CD4-positive, alpha-beta T cell treated with Interleukin-4 for 4 hours (primary cell): ENCODE measurements at regions not wholly inside any gene's neighbourhood (a gene's known extent, or its start where the extent isn't known, plus 50 kb on each side); places are given as distances from the start of the nearest gene placed in this dataset.
"Not testable (repeated sequence)": the region's sequence is repeated elsewhere in the genome, so short reads cannot be mapped to it uniquely, and the experiment has no call there.

Experiments
- DNase-seq: peaks from one replicate; pipeline ENCODE4 v3.0.0-alpha.2; 2020

DNA sequence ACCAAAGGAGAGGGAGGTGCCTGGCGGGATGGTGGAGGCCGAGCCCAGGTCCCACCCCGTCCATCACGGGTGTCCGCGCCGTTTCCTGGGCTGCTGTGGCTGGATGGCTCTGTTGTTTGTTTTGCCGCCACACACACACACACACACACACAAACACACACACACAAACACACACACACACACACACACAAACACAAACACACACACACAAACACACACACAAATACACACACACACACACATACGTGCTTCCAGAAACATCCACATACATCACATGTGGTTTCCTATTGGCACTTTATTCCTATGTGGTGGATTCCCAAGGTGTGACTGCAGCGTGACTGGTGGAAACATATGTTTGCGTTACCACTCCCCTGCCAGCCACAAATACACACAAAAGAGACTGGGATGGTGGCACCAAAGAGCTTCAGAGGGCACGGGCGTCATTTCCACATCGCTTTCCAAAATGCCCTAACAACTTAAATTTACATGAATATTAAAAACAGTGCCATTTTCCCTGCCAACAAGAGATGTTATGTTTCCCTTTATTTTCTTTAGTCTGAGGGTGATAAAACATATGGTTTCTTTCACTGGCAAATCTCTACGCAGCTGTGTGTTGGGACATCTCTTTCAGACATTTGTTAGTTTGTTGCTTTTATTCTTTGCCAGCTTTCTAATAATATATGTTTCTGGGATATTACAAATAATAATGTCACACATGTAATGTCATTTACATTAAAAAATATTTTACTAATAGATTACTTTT lies 356.8 kb downstream of the BRD1 start:
- DNase-seq = no peak

DNA sequence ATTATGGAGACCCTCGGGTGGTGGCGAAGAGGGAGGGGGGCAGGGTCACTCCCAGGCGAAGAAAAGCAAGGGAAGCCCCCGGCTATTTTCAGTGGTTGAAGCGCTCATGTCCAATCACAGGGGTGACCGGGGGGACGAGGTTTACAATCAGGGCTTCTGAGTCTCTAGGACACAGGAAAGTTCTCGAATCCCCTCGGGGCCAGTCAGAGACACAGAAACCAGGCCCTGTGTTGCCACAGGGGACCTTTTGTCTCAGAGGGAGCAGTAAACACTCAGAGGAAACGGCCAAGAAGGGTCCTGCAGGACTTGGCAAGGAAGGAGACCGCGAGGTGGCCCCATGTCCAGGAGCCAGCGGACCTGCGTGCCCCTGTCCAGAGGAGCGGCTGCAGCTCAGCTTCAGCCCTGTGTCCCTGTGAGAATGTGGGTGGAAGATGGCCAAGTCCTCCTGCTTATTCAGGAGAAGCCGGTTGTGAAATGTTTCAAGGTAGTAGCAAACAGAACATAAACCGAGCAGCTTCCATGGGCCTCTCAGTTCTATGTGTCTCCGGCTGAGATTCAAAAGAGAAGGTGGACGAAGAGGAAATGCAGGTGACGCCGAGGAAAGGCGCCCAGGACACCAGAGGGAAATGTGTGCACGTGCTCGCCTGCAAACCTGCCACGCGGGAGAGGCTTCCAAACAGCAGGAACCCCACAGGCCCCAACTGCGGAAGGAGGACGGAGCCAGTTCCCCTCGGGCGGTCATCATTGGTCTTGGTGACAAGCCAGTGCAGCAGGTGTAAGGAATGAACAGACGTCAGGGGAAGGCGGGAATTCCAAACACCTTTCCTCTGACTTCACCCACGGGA lies 357.6 kb downstream of the BRD1 start:
- no peak for DNase-seq

DNA sequence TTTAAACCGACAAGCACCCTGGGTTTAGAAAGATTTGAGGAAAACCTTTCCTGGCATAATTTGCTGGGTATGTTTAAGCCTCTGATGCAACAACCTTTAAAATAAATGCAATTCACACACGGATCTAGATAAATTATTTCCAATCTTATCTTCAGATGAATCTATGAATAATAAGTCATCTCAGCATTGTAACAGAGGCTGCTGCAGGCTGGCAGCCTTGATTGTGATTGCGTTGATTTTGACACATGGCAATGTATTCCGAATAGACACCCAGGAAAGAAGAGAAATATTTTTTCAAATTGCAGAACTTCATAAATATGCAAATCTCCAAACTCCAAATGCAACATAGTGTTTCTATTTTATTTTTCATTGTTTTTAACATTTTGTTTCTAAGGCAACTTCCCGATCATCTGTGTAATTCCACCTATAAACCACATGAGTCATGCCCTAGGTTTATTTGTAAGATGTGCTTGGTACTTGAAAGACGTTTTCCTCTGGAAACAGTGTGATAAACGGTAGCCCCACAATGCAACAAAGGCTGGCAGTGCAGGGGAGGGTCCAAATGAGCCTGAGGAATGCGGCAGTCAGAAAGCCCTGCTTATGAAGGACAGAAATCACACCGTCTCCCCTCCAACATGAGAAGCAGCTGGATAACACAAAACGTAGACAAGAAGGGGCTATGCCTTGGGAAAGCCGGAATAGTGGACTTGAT lies 359.0 kb downstream of the BRD1 start:
- DNase-seq = no peak

DNA sequence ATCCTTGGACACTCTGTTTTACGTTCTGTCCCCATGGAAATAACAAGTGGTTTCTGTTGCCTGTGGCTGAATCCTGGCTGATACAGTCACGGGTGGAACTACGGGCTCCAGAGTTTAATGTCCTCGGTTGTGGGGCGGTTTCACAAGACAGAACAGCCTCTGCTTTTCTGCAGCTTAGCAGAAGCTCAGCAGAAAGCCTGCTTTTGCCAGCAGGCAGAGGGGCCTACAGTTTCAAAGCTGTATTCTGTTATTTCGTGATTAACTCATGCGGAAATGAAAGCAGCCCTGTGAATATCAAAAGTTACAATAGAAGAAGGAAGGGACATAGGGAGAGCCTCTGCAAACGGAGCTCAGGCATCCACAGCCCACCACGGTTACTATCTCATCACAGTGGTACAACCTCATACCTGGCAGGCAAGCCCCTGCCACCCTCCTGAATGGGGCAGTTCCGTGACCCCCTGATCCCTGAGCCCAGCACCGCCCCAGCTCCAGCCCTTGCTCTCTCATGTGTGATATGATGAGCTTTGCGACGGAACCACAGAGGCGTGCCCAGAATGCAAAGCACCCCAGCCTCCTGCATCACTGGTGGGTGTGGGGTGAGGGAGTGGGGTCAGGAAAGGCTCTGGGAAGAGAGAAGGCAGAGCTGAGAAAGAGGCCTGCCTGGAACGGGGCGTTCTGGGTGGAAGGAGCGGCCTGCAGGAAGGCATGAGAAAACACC lies 360.6 kb downstream of the BRD1 start:
- DNase-seq = no peak

DNA sequence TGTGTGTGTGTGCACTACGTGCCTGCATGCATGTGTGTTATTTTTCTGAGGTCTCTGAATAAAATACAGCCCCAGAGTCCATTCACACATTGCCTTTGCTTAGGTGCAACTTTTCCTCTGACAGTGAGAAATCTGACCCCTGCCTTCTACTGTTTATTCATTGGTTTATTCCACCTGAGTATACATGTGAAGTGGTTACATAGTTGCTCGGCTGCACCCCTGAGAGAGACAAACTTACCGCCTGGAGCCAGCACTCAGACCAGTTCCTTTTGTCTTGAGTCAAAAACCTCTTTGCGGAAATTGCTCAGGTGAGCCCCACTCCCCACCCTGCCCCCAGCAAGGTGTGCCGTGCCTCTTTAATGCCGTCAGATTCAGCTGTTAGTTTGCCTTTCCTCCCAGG lies 363.6 kb downstream of the BRD1 start:
- DNase-seq = no peak

DNA sequence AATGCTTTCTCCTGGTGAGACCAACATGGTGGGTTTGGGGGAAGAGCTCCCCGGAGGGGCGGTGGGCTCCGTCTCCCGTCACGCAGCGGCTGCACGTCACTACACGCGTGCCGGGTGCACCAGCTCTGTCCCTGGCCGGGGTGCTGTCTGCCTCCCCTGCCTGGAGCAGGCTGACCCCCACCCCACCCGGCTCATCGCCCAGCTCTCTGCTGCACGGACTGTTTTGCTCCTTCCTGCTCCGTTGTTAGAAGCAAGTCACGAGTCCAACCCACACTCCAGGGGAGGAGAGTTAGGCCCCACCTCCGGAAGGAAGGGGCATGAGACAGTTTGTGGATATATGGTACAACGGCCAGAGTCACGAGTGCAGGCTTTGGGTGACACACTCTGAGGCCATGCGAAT lies 364.9 kb downstream of the BRD1 start:
- no peak for DNase-seq

DNA sequence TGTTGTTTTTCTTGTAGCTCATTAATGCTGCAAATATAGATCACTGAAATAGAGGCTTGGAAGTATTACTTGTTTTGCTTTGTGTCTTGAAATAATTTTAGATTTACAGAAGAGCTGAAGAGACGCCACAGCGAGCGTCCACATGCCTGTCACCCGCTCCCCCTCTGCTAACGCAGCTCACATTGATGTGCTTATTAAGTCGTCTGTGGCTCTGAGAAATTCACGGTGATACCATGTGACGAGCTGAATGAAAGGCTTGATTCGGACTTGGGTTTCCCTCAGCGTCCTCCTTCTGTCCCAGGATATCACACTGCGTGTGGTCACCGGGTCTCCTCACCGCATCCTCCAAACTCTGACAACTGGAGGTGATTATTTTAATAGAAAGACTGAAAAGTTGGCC lies 365.4 kb downstream of the BRD1 start:
- DNase-seq = no peak

DNA sequence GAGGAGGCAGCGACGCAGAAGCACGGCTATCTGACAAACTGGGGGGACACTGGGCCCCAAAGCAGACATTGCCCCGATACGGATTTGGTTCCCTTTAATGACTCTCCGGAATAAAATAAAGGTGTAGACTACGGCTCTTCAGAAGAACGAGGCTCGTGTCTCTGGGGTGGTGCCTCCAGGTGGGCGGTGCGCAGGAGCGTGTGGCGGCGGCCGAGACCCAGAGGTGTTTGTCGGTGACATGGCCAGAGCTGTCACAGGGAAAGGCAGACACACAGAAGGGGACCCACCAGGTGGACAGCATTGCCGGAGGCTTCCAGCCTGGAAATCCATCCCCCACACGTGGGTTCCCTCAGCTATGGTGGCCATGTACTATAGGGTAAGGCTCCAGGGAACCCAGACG lies 366.0 kb downstream of the BRD1 start:
- DNase-seq = no peak

DNA sequence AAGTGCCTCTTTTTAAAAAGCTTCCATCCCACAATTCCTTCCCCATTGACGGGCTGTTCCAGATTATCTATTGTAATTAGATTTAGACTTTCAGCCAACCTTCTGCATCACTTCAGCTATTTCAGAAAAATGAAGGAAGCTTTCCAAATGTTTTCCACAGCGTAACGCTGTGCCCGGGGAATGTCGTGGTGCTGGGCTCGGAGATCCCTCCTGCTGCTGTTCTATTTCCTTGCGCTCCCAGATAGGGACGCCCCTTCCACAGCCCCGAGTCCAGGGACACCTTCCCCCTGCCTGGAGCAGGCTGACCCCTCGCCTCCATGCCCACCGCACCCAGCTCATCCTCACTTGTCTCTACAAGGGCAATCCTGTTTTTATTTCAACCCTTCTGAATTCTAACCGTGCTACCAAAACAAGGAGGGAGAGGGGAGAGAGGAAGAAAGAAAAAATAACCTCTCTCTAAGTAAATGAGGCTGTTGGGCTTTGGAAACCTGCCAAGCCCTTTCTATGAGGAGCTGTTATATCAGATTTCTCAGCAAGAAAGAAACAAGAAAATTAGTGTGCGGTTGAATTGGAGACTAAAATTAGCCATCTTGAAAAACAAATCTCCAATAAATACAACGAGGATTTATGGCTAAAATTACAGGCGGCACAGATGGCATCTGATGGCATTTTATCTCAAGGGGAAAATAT lies 366.9 kb downstream of the BRD1 start:
- DNase-seq = no peak

DNA sequence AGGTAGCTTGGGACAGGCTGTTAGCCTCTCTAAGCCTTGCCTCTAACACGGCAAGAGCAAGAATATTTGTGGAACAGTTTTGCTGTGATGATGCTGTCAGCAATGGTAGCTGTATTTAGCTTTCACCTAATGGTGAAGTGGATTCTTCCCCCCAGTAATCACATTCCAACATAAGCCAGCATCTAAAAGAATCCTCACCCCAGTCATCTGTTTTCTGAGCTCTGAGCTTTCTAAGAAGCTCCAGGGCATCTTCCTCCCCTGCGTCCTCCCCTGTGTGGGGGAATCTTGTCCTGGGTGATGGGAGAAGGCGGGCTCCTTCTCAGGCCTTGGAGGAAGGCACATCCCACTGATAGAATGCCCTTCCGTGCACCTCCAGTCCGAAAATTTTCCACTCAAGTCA lies 367.6 kb downstream of the BRD1 start:
- no peak for DNase-seq

DNA sequence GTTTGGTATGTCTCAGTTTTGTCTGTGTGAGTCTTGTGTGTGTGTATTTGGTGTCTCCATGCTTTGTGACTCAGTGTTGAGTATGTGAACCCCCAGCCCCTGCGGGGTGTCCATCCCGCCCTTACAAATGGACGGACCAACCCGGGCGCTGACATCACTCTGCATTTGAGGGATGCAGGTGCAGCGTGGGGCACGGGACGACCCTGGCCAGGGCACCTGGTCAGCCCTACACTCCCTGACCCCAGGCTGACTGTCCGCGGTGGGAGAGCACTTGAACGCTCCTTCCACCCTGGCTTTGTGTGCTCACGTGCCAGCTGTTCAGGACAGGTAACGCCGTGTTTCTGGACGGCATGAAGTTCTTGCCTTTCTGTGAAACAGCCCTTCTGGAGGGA lies 369.0 kb downstream of the BRD1 start:
- DNase-seq = no peak

DNA sequence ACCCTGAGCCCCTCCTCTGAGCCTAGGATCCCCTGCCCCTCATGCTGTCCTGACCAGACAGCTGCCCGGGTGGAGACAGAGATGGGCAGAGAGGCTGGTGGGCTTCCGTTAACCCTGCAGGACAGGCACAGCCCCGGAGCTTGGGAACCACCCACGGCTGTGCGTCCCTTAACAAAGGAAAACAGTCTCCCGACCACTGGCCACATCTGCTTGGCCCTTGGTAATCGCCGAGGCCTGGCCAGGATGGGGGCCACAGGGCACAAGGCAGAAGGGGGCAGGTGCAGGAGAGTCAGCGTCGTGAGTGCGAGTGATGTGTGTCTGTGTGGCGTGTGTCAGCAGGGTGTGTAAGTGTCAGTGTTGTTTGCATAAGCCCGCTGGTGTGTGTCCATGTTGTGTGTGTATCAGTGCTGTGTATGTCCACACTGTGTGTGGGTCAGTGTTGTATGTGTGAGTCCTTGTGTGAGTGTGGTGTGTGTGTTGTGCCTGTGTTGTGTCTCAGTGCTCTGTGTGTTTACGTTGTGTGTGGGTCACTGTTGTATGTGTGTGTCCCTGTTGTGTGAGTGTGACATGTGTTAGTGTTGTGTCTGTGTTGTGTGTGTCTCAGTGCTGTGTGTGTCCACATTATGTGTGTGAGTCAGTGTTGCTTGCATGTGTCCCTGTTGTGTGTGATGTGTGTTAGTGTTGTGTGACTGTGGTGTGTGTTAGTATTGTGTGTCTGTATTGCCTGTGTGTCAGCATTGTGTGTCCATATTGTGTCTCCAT lies 369.5 kb downstream of the BRD1 start:
- DNase-seq = no peak

DNA sequence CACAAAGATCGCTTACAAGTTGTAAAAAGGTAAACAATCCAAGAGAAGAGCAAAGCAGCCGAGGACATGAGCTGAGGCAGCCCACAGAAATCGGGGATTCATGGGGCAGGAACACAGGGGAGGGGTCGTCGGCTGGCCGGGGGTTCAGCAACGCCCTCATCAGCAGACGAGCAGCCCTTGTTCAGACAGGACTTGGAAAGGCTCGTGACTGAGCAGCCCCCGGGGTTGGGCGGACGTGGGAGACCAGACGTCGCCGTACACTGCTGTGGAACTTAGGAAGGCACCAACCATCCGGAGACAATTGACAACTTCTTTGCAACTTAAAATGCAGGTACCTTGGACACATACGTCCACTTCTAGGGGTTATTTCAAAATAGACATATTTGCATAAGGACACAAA lies 370.5 kb downstream of the BRD1 start:
- no peak for DNase-seq

DNA sequence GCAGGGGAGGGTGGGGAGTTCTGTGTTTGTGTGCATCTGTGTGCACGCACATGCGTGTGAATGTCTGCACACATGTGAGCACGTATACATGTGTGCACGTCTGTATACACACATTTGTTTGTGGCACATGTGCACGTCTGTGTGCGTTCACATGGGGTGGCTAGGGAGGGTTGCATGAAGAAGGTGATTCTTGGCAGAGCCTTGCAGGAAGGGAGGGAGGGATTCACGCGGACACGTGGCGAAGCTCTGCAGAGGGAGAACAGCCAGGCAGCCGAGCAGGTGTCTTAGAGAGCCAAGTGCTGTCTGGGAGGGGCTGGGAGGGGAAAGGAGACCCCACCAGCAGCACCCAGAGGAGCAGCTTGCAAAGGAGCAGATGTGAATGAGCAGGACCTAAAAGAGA lies 372.1 kb downstream of the BRD1 start:
- DNase-seq = no peak

DNA sequence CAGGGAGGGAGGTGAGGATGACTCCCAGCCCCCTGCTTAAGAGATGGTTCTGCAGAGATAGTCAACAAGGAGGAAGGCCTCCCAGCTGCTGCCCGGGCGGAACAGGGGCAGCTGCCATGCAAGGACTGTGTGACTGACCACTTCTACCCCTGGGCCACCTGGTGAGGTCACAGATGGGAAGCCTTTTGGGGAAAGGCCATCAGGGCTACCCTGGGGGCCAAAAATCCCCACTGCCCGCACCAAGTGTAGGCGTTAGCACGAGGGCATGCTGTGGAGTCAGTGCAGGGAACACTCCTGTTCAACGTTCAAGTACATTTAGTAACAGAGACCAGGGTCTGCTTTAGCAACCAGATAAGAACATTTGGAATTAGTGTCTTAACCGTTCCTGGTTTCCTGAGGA lies 372.9 kb downstream of the BRD1 start:
- DNase-seq = no peak

DNA sequence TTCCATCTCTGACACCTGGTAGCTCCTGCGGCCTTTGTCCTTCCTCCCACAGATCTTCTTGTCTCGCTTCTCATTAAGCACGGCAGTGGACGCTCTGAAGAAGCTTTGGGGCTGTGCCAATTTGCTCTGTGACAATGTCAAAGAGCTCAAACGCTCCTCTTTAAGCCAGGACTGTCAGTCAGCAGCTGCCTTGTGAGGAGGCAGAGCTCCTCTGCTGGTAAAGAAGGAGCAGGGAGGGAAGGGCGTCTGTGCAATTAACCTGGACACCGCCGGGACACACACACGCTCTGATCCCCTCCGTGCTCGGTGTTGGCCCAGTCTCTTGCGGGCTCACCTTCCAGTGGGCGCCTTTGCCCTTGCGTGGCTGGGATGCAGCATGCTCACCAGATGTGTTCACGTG lies 373.9 kb downstream of the BRD1 start:
- DNase-seq = no peak

DNA sequence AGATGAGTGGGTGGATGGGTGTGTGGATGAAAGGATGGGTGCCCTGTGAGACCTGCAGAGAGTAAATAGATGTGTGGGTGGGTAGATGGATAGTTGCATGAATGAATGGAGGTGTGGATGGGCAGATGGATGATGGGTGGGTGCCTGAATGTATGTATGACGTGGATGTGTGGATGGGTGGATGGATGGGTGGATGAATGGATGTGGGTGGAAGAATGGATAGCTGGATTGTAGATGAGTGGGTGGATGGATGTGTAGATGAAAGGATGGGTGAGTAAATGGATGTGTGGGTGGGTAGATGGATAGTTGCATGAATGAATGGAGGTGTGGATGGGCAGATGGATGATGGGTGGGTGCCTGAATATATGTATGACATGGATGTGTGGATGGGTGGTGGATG lies 374.7 kb downstream of the BRD1 start:
- not testable (repeated sequence) for DNase-seq

DNA sequence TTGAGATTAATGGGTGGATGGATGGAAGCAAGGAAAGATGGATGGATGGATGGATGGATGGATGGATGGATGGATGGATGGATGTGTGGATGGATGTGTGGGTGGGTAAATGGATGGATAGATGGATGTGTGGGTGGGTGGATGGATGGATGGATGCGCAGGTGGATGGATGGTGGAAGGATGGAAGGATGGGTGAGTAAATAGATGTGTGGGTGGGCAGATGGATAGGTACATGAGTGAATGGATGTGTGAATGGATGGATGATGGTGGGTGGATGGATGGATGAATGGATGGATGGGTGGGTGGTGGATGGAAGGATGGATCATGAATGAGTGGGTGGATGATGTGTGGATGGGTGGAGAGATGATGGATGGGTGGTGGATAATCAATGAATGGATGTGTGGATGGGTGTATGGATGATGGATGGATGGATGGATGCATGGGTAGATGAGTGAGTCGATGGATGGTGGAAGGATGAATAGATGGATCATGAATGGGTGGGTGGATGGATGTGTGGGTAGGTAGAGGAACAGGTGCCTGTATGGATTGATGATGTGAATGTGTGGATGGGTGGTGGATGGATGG lies 375.2 kb downstream of the BRD1 start:
- no peak for DNase-seq

DNA sequence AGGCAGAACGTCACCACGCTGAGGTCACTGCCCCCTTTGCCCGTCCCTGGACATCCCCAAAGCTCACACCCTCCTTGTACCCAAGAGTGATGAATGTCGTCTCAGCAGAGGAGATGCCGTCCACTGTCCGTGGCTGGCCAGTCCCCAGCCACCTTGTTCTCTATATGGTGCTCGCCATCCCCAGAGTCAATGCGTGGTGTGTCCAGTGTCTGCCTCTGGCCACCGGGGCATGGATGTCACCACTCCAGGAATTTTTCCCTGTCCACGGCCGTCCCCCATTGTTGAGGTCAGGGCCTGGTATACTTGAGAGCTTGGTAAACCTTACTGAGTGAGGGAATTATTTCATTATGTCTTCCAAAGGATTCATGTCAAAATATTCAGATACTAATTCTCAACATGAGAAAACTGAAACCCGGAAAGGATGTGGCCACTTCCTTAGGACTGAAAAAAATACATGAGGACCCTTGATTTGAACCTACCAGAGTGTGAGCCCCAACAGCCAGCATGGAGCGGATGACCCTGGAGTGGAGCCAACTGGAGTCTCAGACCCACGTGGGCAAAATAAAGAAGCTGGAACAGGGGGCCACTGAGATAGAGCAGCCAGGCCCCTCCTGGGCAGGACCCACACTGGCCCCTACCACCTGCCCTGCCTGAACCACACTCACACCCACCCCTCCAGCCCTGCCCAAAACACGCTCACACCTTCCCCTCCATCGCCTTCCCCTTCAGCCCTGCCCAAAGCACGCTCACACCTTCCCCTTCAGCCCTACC lies 376.4 kb downstream of the BRD1 start:
- no peak for DNase-seq

DNA sequence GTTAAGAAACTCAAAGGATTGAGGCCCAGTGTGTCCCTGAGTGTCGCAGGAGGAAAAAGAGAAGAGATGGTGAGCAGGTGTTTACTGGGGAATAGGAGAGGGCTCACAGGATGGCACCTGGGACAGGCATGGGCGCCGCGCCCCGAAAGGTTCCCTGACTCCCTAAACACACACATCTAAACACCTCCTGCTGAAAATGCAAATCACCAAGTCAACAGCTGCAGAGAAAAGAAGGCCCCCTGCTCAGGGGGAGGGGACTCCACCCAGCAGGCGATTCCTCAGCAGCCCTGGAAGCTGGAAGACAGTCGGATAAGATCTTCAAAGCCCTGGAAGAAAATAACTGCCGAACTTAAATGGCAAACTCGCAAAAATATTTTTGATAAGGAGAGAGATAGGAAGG lies 377.2 kb downstream of the BRD1 start:
- no peak for DNase-seq
